NCI-H2081 treated with DMSO at 0.1 percent for 48 hours (cell line): ENCODE measurements at regions not wholly inside any gene's neighbourhood (a gene's known extent, or its start where the extent isn't known, plus 50 kb on each side); places are given as distances from the start of the nearest gene placed in this dataset.

Experiments used
- DNase-seq: peaks from one replicate; lab custom pipeline; 2025; lab: John Stamatoyannopoulos, UW

GRCh38 chr12:62128175-62128975, 131.8 kb upstream of the USP15 start:
- no peak for DNase-seq

- no peak for DNase-seq
Observed at GRCh38 chr12:62129291-62129690, 130.9 kb upstream of the USP15 start.

DNA sequence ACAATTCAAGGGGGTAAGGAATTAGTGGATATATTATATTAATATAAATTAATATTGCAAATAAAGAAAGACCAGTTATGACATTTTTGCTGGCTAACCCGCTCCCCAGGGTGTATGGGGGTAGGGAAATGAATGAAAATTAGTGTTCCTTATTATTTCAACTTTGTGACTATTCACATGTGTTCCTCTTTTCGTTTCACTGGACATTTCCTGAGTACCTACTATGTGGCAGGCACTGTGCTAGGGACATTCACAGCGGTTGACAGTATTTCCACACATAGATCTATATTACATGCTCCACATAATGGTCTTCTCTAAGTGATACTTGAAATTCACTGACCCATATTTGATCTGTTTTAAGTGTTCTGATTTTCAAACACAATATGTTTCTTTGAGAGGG, 129.8 kb upstream of the USP15 start:
- no peak for DNase-seq

DNA sequence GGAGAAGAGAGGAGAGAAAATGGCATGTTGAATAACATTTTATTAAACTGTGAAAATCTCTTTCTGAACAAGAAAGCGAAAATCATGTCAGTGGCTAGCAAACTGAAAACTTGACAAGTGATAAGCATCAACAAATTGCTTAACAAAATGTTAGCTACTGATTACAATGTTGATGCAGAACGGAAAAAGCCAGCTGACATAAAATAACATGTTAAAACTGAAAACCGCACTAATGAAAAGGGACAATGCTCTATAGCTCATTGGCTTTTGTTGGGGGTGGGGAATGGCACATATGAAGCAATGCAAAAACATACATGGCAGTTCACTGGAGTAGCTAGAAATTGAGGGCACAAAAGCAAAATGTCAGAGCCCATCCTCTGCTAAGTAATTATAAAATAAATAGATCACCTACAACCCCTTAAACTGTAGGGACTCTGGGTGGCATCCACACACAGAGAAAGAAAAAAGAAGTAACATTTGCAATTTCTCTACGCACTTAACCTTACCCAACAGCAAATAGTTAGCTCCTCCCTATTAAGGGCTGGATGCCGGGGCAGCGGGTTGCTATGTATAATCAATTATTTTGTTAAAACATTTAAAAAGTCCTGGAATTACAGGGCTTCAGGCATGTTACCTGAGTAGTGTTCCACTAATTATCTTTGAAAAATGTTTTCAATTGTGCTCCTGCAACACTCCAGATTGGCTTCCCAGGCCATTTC, 129.2 kb upstream of the USP15 start:
- no peak for DNase-seq

- DNase-seq, result no peak
Observed at GRCh38 chr12:62133440-62133839, 126.8 kb upstream of the USP15 start.

DNA sequence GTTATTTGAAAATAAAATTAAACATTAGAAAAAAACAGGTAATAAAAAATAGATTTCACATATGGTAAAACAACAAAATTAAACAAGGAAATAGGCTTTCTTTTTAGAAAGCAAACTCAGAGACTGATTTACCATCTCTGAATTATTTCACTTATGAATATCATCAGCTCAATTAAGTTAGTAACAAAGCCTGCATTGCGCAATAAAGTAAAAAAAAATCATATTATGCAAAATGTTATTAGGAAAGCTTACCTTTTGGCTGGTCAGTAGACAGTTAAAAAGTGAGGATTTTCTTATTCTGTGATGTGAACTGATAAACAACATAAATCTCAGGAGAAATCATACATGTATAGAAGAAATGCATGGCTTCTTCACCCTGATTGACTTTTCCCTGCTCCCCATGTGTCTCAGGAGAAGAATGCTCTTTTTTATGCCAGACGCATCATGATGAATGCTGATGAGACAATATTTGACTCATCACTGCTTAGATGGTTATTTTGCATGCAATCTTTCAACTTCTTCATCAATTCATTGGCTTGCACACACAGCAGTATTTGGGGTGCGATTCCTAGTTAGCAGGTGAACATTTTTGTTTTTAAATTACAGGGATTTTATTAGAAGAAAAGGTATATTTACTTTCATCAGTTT, 124.5 kb upstream of the USP15 start:
- no peak for DNase-seq

- DNase-seq, result no peak
Observed at GRCh38 chr12:62136496-62136895, 123.7 kb upstream of the USP15 start.

DNA sequence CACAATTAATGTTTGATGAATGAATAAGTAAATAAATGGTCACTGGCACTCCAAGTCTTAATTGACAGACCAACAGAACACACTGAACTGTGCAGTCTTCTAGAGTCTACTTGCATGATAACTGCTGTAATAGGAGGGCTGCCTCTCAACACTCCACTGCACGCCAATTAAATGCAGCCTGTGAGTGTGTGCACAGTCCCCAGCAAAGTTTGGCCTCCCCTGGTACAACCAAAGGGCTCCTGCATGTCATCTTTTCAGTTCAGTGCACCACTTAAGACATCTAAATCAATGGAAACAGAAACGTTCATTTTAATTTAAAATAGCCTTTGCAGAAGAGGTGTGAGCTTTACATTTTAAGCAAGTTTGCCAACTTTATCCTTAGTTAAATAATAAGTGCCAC, 121.7 kb upstream of the USP15 start:
- DNase-seq, result no peak

DNA sequence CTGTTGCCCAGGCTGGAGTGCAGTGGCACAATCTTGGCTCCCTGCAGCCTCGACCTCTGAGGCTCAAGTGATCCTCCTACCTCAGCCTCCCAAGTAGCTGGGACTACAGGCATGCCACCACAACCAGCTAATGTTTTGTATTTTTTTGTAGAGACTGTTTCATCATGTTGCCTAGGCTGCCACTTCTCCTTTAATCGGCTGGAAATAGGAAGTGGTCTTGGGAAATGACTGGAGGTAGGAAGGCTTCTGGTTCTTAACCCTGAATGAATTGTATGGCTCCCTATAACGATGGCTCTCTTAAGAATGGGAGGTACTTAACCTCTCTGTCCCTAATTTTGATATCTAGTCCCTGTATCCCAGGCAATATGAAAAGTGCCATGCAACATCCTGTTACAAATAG, 113.9 kb upstream of the USP15 start:
- no peak for DNase-seq

DNA sequence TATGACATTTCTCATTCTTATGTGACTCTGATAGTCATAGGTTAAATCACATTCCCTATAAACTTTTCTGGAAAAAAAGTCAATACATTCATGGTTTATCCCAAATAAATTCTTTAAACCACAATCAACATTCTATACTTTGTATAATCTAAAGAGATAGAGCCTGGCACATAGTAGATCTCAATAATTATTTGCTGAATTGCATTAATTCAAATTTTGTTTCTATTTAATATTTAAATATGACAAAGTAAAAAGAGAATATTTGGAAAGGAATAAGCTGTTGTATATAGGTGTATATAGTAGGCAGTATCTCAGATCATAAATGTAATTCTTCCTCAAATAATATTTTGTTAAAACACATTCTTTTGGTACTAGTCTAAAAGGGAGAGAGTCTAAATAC, 102.2 kb upstream of the USP15 start:
- no peak for DNase-seq

DNA sequence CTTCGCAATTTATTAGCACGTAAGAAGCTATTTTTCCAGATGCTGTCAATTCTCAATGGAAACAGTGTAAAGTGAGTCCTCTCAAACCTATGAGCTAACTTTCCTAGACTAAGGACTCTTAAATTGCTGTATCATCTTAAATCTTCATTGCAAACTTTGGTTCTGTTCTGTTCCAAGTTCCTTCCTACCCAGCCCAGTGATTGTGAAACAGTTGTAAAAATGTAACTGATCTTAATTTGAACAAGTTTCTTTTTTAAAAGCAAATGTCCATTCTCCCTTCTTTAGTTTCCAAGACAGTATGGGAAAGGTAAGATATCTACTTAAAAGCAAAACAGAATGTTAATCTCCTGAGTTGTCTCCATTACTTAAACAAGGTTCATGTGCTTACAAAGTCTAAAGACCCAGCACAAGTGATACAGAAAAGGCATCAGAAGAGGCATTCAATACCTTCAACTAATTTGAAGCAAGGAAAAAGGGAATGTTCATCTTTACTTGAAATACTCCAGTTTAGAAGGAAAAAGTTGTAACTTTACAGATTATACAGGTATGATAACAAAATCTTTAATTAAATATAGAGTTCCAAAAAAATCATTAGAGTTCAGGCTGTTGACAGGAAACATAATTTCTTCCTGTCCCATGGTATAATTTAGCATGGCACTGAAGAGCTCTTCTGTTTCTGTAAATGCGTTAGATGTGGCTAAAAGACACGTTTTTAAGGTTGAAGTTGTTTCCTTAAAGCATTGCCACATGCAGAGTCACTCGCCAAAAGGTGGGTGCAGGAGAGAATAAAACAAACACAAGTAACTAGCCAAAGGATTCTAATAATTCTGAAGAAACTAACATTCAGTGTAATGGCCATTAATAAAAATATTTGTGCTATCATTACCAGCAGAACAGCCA, 101.5 kb upstream of the USP15 start:
- no peak for DNase-seq

- DNase-seq, result no peak
Observed at GRCh38 chr12:62162214-62162613, 98.0 kb upstream of the USP15 start.

- no peak for DNase-seq
Observed at GRCh38 chr12:62163368-62163767, 96.8 kb upstream of the USP15 start.

- no peak for DNase-seq
Observed at GRCh38 chr12:62164036-62164435, 96.2 kb upstream of the USP15 start.

- no peak for DNase-seq
Observed at GRCh38 chr12:62166525-62166924, 93.7 kb upstream of the USP15 start.

DNA sequence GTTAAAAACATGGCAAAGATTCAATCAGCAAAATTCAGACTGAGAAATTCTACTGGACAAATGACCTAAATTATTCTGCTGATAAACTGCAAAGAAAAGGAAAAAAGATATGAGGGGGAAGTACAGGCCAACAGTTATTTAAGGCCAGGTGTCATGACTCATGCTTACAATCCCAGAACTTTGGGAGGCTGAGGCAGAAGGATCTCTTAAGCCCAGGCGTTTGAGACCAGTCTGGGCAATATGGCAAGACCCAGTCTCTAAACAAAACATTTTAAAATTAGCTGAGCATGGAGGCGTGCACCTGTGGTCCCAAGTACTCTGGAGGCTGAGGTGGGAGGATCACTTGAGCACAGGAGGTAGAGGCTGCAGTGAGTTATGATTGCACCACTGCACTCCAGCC, 91.8 kb upstream of the USP15 start:
- no peak for DNase-seq

- DNase-seq, result no peak
Observed at GRCh38 chr12:62170241-62170640, 90.0 kb upstream of the USP15 start.

GRCh38 chr12:62190689-62191490, 69.3 kb upstream of the USP15 start:
- no peak for DNase-seq

- no peak for DNase-seq
Observed at GRCh38 chr12:62191491-62192179, 68.6 kb upstream of the USP15 start.

- peak; percentile 71 for DNase-seq
Observed at GRCh38 chr12:62192180-62192902, 67.9 kb upstream of the USP15 start.
